HUES48 (cell line): ENCODE measurements at regions not wholly inside any gene's neighbourhood (a gene's known extent, or its start where the extent isn't known, plus 50 kb on each side); places are given as distances from the start of the nearest gene placed in this dataset.

Experiments used
- H3K27ac ChIP-seq: one replicate; pipeline ENCODE4 v1.7.0; 2013; ENCODE audit warnings: low read depth, low read length, inconsistent platforms
- H3K27me3 ChIP-seq: 2 replicates; pipeline ENCODE4 v1.6.1; 2013; ENCODE audit warnings: mild to moderate bottlenecking, low read length; ENCODE audit not compliant: control insufficient read depth, insufficient read depth
- H3K36me3 ChIP-seq: 2 replicates; pipeline ENCODE4 v1.6.1; 2013; ENCODE audit warnings: low read length; ENCODE audit not compliant: control insufficient read depth, insufficient read depth
- H3K4me1 ChIP-seq: 2 replicates; pipeline ENCODE4 v1.6.1; 2013; ENCODE audit warnings: mild to moderate bottlenecking, low read length; ENCODE audit not compliant: control insufficient read depth, insufficient read depth
- H3K4me3 ChIP-seq: 2 replicates; pipeline ENCODE4 v1.5.1; 2013; ENCODE audit warnings: mild to moderate bottlenecking, low read depth, low read length
- H3K9ac ChIP-seq: 2 replicates; pipeline ENCODE4 v1.6.1; 2013; ENCODE audit warnings: mild to moderate bottlenecking, low read depth, low read length, moderate library complexity
- H3K9me3 ChIP-seq: 2 replicates; pipeline ENCODE4 v1.6.1; 2013; ENCODE audit warnings: low read length; ENCODE audit not compliant: control insufficient read depth, insufficient read depth

DNA sequence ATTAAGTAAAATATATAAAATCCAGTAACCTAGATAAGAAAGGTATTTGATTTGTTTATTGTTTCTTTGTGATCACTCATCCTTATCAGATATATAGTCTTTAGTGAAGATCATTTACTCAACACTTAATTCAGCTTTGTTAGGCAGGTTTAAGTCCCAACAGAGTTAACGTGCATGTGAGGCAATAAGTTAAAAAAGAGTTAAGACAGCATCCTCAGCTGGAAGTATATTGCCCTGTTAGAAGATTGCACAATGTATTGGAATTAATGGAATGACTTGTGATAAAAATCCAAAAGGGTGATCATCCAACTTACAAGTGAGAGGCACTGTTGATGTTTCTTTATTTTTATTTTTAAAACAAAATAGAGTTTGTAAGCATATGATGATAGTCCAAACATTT, 1162.1 kb downstream of the RAPGEF2 start:
- no peaks in the 10 kb centered on the region for H3K4me1 ChIP-seq
- no peaks in the 10 kb centered on the region for H3K27me3 ChIP-seq
- H3K36me3 ChIP-seq: no peaks in the 10 kb centered on the region
- no peak overlapping the region for H3K27ac ChIP-seq
- no peak overlapping the region for H3K4me3 ChIP-seq
- H3K9me3 ChIP-seq: no peaks in the 10 kb centered on the region; the same call in 1 of the 2 replicates
- H3K9ac ChIP-seq: no peak overlapping the region

DNA sequence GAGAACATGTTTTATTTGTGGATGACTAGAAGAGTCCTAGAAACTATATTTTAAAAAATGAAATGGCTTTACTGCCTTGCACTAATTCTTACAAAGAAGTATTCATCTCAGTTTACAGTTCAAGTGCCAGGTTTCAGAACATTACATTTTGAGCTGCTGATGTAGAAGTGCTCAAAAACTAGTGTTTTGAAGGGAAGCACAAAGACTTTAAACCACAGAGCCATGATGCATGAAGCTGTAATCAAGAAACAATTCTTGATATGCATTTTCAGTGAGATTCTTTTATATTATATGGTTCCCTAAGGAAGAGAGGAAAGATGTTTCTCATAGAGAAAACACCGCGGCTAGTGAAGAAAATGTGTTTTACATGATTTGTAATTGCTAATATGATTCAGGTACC, 1163.0 kb downstream of the RAPGEF2 start:
- Histone ChIP-seq H3K27ac (no peak overlapping the region), H3K27me3 (no peaks in the 10 kb centered on the region), H3K36me3 (no peaks in the 10 kb centered on the region), H3K4me1 (no peaks in the 10 kb centered on the region), H3K9ac (no peak overlapping the region), H3K9me3 (no peaks in the 10 kb centered on the region; the same call in 1 of the 2 replicates), H3K4me3 (no peak overlapping the region)

DNA sequence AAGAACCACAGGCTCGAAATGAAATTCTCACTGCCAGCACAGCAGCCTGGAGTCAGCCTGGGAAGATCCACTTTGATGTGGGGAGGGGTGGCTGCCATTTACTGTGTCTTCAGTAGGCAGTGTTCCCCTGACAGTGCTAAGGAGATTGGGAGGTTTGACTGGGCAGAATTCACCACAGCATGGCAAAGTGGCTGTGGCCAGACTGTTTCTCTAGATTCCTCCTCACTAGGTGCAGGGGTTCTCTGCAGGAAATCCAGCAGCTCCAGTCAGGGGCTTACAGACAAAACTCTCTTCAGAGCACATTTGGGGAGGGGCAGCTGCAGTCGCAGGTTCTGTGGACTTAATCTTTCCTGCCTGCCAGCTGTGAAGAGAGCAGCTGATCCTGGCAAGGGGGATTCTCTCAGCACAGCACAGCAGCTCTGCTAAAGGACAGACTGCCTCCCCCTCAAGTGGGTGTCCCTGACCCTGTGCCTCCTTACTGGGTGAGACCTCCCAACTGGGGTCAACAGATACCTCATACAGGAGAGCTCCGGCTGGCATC, 1174.0 kb downstream of the RAPGEF2 start:
- Histone ChIP-seq H3K9ac (no peak overlapping the region), H3K4me3 (no peak overlapping the region), H3K9me3 (peaks cover 13% of the 10 kb centered on the region; the same call in 1 of the 2 replicates), H3K27ac (no peak overlapping the region), H3K27me3 (no peaks in the 10 kb centered on the region), H3K4me1 (no peaks in the 10 kb centered on the region; the same call in 1 of the 2 replicates), H3K36me3 (no peaks in the 10 kb centered on the region)

DNA sequence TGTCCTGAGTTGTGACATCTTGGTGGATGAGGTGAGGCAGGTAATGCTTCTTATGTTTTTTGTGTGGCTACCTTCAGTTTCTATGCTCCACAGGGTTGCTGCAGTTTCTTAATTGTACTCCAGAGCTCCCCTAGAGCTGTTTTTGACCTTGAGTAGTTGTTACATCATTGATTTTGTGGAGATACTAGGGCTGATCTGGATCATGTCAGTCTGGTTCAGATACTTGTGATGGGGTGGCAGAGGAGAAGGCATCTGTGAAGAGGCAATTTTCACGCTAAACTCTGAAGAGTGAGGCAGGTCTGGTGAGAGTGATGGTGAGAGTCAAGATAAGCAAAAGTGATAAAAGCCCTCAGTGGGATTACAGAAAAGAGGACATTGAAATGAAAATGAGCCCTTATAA, 1180.2 kb downstream of the RAPGEF2 start:
- H3K27me3 ChIP-seq: no peaks in the 10 kb centered on the region
- no peak overlapping the region for H3K27ac ChIP-seq
- no peak overlapping the region for H3K4me3 ChIP-seq
- no peaks in the 10 kb centered on the region; the same call in 1 of the 2 replicates for H3K9me3 ChIP-seq
- H3K4me1 ChIP-seq: no peaks in the 10 kb centered on the region
- H3K36me3 ChIP-seq: no peaks in the 10 kb centered on the region
- H3K9ac ChIP-seq: no peak overlapping the region

- no peak overlapping the region for H3K27ac ChIP-seq
- H3K9me3 ChIP-seq: no peaks in the 10 kb centered on the region; the same call in 1 of the 2 replicates
- H3K36me3 ChIP-seq: no peaks in the 10 kb centered on the region
- H3K4me3 ChIP-seq: no peak overlapping the region
- H3K4me1 ChIP-seq: no peaks in the 10 kb centered on the region
- no peaks in the 10 kb centered on the region for H3K27me3 ChIP-seq
- no peak overlapping the region for H3K9ac ChIP-seq
These were observed 1181.6 kb downstream of the RAPGEF2 start for GRCh38 chr4:160284516-160284915.

- H3K9ac ChIP-seq: no peak overlapping the region
- no peaks in the 10 kb centered on the region for H3K36me3 ChIP-seq
- H3K4me3 ChIP-seq: no peak overlapping the region
- no peaks in the 10 kb centered on the region; the same call in 1 of the 2 replicates for H3K9me3 ChIP-seq
- no peak overlapping the region for H3K27ac ChIP-seq
- H3K4me1 ChIP-seq: no peaks in the 10 kb centered on the region
- H3K27me3 ChIP-seq: no peaks in the 10 kb centered on the region
These were observed 1183.2 kb downstream of the RAPGEF2 start for GRCh38 chr4:160286051-160286450.

- Histone ChIP-seq H3K27me3 (no peaks in the 10 kb centered on the region), H3K36me3 (no peaks in the 10 kb centered on the region), H3K4me3 (no peak overlapping the region), H3K9ac (no peak overlapping the region), H3K9me3 (no peaks in the 10 kb centered on the region), H3K4me1 (no peaks in the 10 kb centered on the region), H3K27ac (no peak overlapping the region)
These were observed 1193.6 kb downstream of the RAPGEF2 start for GRCh38 chr4:160296476-160296875.

GRCh38 chr4:160299177-160299576, 1196.3 kb downstream of the RAPGEF2 start:
- Histone ChIP-seq H3K9me3 (no peaks in the 10 kb centered on the region), H3K27ac (no peak overlapping the region), H3K27me3 (no peaks in the 10 kb centered on the region)

DNA sequence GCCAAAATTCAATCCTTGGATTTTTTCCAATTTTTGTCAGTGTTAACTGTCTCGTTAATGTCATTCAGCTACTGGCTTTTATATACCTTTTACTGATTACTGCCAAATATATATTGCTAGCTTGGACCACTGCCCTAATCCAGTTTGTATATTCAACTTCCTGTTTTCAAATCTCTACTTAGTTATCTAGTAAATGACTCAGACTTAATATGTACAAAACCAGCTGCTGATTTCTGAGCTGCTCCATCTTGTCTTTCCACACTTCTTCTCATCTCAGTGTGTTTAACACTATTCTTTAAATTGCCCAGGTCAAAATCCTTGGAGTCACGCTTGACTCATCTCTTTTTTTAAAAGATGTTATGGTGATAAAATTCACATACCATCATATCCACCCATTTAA, 1196.7 kb downstream of the RAPGEF2 start:
- no peaks in the 10 kb centered on the region for H3K36me3 ChIP-seq
- H3K9ac ChIP-seq: no peak overlapping the region
- H3K9me3 ChIP-seq: no peaks in the 10 kb centered on the region
- H3K4me3 ChIP-seq: no peak overlapping the region
- no peak overlapping the region for H3K27ac ChIP-seq
- H3K4me1 ChIP-seq: no peaks in the 10 kb centered on the region
- no peaks in the 10 kb centered on the region for H3K27me3 ChIP-seq

More at GRCh38 chr4:160299177-160299576, 1196.3 kb downstream of the RAPGEF2 start:
- Histone ChIP-seq H3K9ac (no peak overlapping the region), H3K36me3 (no peaks in the 10 kb centered on the region), H3K4me3 (no peak overlapping the region), H3K4me1 (no peaks in the 10 kb centered on the region)

DNA sequence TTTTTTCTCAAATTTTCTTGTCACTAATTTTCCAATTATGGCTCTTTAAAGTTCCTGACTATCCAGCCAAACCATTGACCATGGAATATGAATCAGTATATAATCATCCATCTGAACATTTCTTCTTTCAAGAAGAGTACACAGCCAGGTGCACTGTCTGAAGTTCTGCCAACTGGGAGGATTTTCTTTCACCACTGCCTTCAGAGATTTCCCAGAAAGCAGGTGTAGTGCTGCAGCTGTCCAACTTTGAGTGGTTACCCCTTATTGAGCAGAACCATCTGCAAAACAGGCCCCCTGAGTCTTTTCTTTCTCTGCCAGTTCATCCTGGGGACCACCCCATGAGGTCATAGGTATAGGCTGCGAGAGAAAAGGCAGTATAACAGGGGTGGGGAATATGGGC, 1213.2 kb downstream of the RAPGEF2 start:
- no peak overlapping the region for H3K4me3 ChIP-seq
- no peak overlapping the region for H3K27ac ChIP-seq
- no peaks in the 10 kb centered on the region for H3K4me1 ChIP-seq
- no peaks in the 10 kb centered on the region for H3K27me3 ChIP-seq
- H3K9me3 ChIP-seq: no peaks in the 10 kb centered on the region
- no peaks in the 10 kb centered on the region for H3K36me3 ChIP-seq
- H3K9ac ChIP-seq: no peak overlapping the region

- H3K27ac ChIP-seq: no peak overlapping the region
- H3K4me3 ChIP-seq: no peak overlapping the region
- H3K36me3 ChIP-seq: no peaks in the 10 kb centered on the region
- no peaks in the 10 kb centered on the region for H3K27me3 ChIP-seq
- H3K9ac ChIP-seq: no peak overlapping the region
- no peaks in the 10 kb centered on the region for H3K9me3 ChIP-seq
- H3K4me1 ChIP-seq: no peaks in the 10 kb centered on the region
These were observed 1215.8 kb downstream of the RAPGEF2 start for GRCh38 chr4:160318567-160319220.
